GM12878 (cell line): ENCODE measurements at regions not wholly inside any gene's neighbourhood (a gene's known extent, or its start where the extent isn't known, plus 50 kb on each side); places are given as distances from the start of the nearest gene placed in this dataset.

Experiments used
- CBX3 ChIP-seq: fragments of 200-600 bp; sonication (generic); IDR thresholded peaks from 2 replicates; pipeline ENCODE4 v1.6.1; 2016; ENCODE audit warnings: low read depth, borderline replicate concordance
- CEBPB ChIP-seq, 2 experiments: fragments of 150-350 bp in 1 of 2; IDR thresholded peaks; 2 replicates each; pipeline ENCODE4 v1.6.1; 2012 to 2014; ENCODE audit warnings: low read depth in 2 of 2, low read length in 2 of 2, borderline replicate concordance in 1 of 2, inconsistent platforms in 1 of 2
- FOXM1 ChIP-seq: IDR thresholded peaks from 2 replicates; pipeline ENCODE4 v1.6.1; 2012; ENCODE audit warnings: low read depth, mild to moderate bottlenecking, inconsistent platforms, low read length, moderate library complexity
- PAX8 ChIP-seq: fragments of 450-650 bp; IDR thresholded peaks from 2 replicates; pipeline ENCODE4 v1.6.1; 2017; ENCODE audit warnings: mild to moderate bottlenecking, moderate library complexity
- PML ChIP-seq: IDR thresholded peaks from 2 replicates; pipeline ENCODE4 v1.6.1; 2012; ENCODE audit warnings: low read length, inconsistent platforms
- POLR2A ChIP-seq: IDR thresholded peaks from 2 replicates; pipeline ENCODE4 v1.6.1; 2011; ENCODE audit warnings: low read depth, mild to moderate bottlenecking, low read length
- POLR2AphosphoS2 ChIP-seq: IDR thresholded peaks from 2 replicates; pipeline ENCODE4 v1.6.1; 2011; ENCODE audit warnings: low read depth, mild to moderate bottlenecking, low read length, improper control_type of control experiment, moderate library complexity
- SUZ12 ChIP-seq: fragments of 200-600 bp; sonication (generic); IDR thresholded peaks from one replicate; pipeline ENCODE4 v1.6.1; 2018; ENCODE audit warnings: antibody characterized with exemption, mild to moderate bottlenecking; ENCODE audit not compliant: unreplicated experiment
- TF ChIP-seq, protein P1 (sequence below), 3 experiments: IDR thresholded peaks in 2 of 3; conservative IDR thresholded peaks in 1 of 3; 2 replicates each; pipeline ENCODE4 v1.5.1; 2011; ENCODE audit warnings: low read depth in 3 of 3, low read length in 3 of 3, mild to moderate bottlenecking in 3 of 3, control low read depth in 2 of 3, moderate library complexity in 2 of 3, inconsistent platforms in 1 of 3, mixed read lengths in 1 of 3; ENCODE audit not compliant: control insufficient read depth in 2 of 3, insufficient read depth in 1 of 3; ENCODE audit errors: extremely low read depth in 1 of 3
- TF ChIP-seq, protein P2 (sequence below): fragments of 450-650 bp; formaldehyde crosslinking; IDR thresholded peaks from 2 replicates; pipeline ENCODE4 v1.5.0; 2022; ENCODE audit warnings: mild to moderate bottlenecking, missing genetic modification characterization
- TF ChIP-seq, protein P3 (sequence below): IDR thresholded peaks from 2 replicates; pipeline ENCODE4 v1.6.1; 2011; ENCODE audit warnings: mild to moderate bottlenecking, low read depth, low read length, moderate library complexity; ENCODE audit not compliant: insufficient replicate concordance
- TF ChIP-seq, protein P4 (sequence below): fragments of 450-650 bp; IDR thresholded peaks from 2 replicates; pipeline ENCODE4 v1.6.1; 2017; ENCODE audit warnings: mild to moderate bottlenecking, low read depth, inconsistent platforms; ENCODE audit not compliant: poor library complexity, severe bottlenecking
- TF ChIP-seq, protein P5 (sequence below): IDR thresholded peaks from 2 replicates; pipeline ENCODE4 v1.6.1; 2011; ENCODE audit warnings: low read depth, low read length, improper control_type of control experiment, borderline replicate concordance
- TF ChIP-seq, protein P6 (sequence below): IDR thresholded peaks from 2 replicates; pipeline ENCODE4 v1.6.1; 2012; ENCODE audit warnings: low read depth, low read length, improper control_type of control experiment

DNA sequence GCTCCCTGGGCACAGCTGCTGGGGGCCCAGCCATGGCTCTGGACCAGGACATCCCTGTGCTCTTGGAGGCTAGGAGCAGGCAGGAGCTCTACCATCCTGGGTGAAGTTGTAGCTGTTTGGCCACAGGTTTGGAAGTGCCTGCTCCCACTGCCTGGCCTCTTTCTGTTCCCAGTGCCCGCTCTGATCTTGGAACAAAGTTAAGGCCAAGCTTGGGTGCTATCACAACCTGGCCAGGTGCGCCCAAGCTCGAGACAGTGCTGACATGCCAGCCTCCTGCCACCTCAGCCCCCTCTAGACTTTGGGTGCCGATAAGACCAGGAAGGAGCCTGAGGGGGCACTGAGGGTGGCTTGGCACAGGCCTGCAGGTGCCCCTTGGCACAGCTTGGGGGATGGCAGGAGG is 686.1 kb upstream of the AADAT start:
- TF ChIP-seq, protein P1, sequence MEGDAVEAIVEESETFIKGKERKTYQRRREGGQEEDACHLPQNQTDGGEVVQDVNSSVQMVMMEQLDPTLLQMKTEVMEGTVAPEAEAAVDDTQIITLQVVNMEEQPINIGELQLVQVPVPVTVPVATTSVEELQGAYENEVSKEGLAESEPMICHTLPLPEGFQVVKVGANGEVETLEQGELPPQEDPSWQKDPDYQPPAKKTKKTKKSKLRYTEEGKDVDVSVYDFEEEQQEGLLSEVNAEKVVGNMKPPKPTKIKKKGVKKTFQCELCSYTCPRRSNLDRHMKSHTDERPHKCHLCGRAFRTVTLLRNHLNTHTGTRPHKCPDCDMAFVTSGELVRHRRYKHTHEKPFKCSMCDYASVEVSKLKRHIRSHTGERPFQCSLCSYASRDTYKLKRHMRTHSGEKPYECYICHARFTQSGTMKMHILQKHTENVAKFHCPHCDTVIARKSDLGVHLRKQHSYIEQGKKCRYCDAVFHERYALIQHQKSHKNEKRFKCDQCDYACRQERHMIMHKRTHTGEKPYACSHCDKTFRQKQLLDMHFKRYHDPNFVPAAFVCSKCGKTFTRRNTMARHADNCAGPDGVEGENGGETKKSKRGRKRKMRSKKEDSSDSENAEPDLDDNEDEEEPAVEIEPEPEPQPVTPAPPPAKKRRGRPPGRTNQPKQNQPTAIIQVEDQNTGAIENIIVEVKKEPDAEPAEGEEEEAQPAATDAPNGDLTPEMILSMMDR (IDR thresholded peaks at IDR 0.05 in 2 of 3, conservative IDR thresholded peaks at IDR 0.05 in 1 of 3; ENCODE audit: control insufficient read depth in 2 of 3, extremely low read depth in 1 of 3, insufficient read depth in 1 of 3, low read depth in 3 of 3, low read length in 3 of 3), result no peak
- TF ChIP-seq POLR2A (no peak), CBX3 (no peak), POLR2AphosphoS2 (no peak), FOXM1 (no peak), PML (no peak), CEBPB (IDR thresholded peaks at IDR 0.05; ENCODE audit: borderline replicate concordance in 1 of 2, low read depth in 2 of 2, low read length in 2 of 2) (no peak), SUZ12 (no peak), PAX8 (no peak)
- TF ChIP-seq, protein P2, sequence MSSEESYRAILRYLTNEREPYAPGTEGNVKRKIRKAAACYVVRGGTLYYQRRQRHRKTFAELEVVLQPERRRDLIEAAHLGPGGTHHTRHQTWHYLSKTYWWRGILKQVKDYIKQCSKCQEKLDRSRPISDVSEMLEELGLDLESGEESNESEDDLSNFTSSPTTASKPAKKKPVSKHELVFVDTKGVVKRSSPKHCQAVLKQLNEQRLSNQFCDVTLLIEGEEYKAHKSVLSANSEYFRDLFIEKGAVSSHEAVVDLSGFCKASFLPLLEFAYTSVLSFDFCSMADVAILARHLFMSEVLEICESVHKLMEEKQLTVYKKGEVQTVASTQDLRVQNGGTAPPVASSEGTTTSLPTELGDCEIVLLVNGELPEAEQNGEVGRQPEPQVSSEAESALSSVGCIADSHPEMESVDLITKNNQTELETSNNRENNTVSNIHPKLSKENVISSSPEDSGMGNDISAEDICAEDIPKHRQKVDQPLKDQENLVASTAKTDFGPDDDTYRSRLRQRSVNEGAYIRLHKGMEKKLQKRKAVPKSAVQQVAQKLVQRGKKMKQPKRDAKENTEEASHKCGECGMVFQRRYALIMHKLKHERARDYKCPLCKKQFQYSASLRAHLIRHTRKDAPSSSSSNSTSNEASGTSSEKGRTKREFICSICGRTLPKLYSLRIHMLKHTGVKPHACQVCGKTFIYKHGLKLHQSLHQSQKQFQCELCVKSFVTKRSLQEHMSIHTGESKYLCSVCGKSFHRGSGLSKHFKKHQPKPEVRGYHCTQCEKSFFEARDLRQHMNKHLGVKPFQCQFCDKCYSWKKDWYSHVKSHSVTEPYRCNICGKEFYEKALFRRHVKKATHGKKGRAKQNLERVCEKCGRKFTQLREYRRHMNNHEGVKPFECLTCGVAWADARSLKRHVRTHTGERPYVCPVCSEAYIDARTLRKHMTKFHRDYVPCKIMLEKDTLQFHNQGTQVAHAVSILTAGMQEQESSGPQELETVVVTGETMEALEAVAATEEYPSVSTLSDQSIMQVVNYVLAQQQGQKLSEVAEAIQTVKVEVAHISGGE (CRISPR knock-in tag), result no peak
- TF ChIP-seq, protein P3, sequence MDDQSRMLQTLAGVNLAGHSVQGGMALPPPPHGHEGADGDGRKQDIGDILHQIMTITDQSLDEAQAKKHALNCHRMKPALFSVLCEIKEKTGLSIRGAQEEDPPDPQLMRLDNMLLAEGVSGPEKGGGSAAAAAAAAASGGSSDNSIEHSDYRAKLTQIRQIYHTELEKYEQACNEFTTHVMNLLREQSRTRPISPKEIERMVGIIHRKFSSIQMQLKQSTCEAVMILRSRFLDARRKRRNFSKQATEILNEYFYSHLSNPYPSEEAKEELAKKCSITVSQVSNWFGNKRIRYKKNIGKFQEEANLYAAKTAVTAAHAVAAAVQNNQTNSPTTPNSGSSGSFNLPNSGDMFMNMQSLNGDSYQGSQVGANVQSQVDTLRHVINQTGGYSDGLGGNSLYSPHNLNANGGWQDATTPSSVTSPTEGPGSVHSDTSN, result no peak
- TF ChIP-seq, protein P4, sequence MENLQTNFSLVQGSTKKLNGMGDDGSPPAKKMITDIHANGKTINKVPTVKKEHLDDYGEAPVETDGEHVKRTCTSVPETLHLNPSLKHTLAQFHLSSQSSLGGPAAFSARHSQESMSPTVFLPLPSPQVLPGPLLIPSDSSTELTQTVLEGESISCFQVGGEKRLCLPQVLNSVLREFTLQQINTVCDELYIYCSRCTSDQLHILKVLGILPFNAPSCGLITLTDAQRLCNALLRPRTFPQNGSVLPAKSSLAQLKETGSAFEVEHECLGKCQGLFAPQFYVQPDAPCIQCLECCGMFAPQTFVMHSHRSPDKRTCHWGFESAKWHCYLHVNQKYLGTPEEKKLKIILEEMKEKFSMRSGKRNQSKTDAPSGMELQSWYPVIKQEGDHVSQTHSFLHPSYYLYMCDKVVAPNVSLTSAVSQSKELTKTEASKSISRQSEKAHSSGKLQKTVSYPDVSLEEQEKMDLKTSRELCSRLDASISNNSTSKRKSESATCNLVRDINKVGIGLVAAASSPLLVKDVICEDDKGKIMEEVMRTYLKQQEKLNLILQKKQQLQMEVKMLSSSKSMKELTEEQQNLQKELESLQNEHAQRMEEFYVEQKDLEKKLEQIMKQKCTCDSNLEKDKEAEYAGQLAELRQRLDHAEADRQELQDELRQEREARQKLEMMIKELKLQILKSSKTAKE, result no peak
- TF ChIP-seq, protein P5, sequence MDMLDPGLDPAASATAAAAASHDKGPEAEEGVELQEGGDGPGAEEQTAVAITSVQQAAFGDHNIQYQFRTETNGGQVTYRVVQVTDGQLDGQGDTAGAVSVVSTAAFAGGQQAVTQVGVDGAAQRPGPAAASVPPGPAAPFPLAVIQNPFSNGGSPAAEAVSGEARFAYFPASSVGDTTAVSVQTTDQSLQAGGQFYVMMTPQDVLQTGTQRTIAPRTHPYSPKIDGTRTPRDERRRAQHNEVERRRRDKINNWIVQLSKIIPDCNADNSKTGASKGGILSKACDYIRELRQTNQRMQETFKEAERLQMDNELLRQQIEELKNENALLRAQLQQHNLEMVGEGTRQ, result no peak
- TF ChIP-seq, protein P6, sequence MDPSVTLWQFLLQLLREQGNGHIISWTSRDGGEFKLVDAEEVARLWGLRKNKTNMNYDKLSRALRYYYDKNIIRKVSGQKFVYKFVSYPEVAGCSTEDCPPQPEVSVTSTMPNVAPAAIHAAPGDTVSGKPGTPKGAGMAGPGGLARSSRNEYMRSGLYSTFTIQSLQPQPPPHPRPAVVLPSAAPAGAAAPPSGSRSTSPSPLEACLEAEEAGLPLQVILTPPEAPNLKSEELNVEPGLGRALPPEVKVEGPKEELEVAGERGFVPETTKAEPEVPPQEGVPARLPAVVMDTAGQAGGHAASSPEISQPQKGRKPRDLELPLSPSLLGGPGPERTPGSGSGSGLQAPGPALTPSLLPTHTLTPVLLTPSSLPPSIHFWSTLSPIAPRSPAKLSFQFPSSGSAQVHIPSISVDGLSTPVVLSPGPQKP, result no peak
